Fibroblast of lung (primary cell): ENCODE measurements at regions not wholly inside any gene's neighbourhood (a gene's known extent, or its start where the extent isn't known, plus 50 kb on each side); places are given as distances from the start of the nearest gene placed in this dataset.

Experiments
- EZH2 ChIP-seq: IDR thresholded peaks from 2 replicates; pipeline ENCODE4 v1.5.1; 2012; ENCODE audit warnings: low read length, control low read depth, mild to moderate bottlenecking; ENCODE audit errors: missing control alignments
- TF ChIP-seq, protein P1 (sequence below), 2 donors: IDR thresholded peaks in 1 of 2; conservative IDR thresholded peaks in 1 of 2; 1 replicate in 1 of 2; 2 replicates in 1 of 2; pipeline ENCODE4 v1.5.1; 2011 to 2012; ENCODE audit warnings: low read length in 2 of 2, control low read depth in 1 of 2, inconsistent platforms in 1 of 2, low read depth in 1 of 2, mild to moderate bottlenecking in 1 of 2

DNA sequence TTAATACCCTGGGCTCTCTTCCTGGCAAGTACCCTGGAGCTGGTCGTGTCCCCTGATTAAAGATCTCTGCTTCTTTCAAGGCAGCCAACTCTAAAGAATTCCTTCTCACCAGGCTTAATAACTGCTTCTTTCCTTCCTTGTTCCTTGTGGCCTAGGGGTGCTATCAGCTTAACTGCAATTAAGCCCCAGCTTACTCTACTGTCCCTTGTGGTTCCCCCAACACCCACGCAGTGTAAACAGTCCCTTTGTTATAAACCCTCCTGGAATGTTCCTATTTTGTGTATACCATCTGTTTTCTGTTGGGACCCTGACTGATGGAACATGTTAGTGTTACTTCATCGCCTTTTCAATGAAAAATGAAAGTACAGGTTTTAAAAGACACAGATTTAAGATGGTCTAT is 126.4 kb upstream of the KIRREL3 start:
- TF ChIP-seq, protein P1, sequence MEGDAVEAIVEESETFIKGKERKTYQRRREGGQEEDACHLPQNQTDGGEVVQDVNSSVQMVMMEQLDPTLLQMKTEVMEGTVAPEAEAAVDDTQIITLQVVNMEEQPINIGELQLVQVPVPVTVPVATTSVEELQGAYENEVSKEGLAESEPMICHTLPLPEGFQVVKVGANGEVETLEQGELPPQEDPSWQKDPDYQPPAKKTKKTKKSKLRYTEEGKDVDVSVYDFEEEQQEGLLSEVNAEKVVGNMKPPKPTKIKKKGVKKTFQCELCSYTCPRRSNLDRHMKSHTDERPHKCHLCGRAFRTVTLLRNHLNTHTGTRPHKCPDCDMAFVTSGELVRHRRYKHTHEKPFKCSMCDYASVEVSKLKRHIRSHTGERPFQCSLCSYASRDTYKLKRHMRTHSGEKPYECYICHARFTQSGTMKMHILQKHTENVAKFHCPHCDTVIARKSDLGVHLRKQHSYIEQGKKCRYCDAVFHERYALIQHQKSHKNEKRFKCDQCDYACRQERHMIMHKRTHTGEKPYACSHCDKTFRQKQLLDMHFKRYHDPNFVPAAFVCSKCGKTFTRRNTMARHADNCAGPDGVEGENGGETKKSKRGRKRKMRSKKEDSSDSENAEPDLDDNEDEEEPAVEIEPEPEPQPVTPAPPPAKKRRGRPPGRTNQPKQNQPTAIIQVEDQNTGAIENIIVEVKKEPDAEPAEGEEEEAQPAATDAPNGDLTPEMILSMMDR (conservative IDR thresholded peaks at IDR 0.05 in 1 of 2, IDR thresholded peaks at IDR 0.05 in 1 of 2; ENCODE audit: low read depth in 1 of 2, low read length in 2 of 2) = no peak
- no peak for TF ChIP-seq EZH2
